ENCODE measurements at regions not wholly inside any gene's neighbourhood (a gene's known extent, or its start where the extent isn't known, plus 50 kb on each side); places are given as distances from the start of the nearest gene placed in this dataset.

GRCh38 chr6:25181923-25182322, 97.3 kb upstream of the CARMIL1 start:
- Histone ChIP-seq H4K20me1 (ENCODE audit: control insufficient read depth, insufficient read depth, low read depth, low read length) (no peaks in the 10 kb centered on the region; the same call in 1 of the 2 replicates), H3K27ac (ENCODE audit: low read depth, low read length) (no peak overlapping the region), H3K9me2 (replicated peaks; ENCODE audit: control insufficient read depth, low read length) (no peaks in the 10 kb centered on the region), H3K4me2 (ENCODE audit: low read length) (no peak overlapping the region), H3F3A (ENCODE audit: control insufficient read depth, insufficient read depth) (no peaks in the 10 kb centered on the region), H3K79me2 (ENCODE audit: control insufficient read depth, low read length) (no peaks in the 10 kb centered on the region), H3K4me1 (ENCODE audit: control insufficient read depth, low read length) (peaks cover 6% of the 10 kb centered on the region; the same call in 1 of the 2 replicates), H3K4me3 (ENCODE audit: low read length) (no peak overlapping the region), H3K9me3 (ENCODE audit: control insufficient read depth, insufficient read depth, low read length) (no peaks in the 10 kb centered on the region), H3K27me3 (ENCODE audit: control insufficient read depth, low read length) (no peaks in the 10 kb centered on the region), H3K36me3 (ENCODE audit: control insufficient read depth, low read length) (no peaks in the 10 kb centered on the region)
- TF ChIP-seq CTCF (IDR thresholded peaks at IDR 0.05; ENCODE audit: low read depth, low read length, poor library complexity, severe bottlenecking) = no peak
- no peak for TF ChIP-seq EZH2phosphoT487 (IDR thresholded peaks at IDR 0.05; ENCODE audit: borderline replicate concordance, low read length)

- no peaks in the 10 kb centered on the region for H3K79me2 ChIP-seq (ENCODE audit: control insufficient read depth, low read length)
- TF ChIP-seq EZH2phosphoT487 (IDR thresholded peaks at IDR 0.05; ENCODE audit: borderline replicate concordance, low read length) (no peak), CTCF (IDR thresholded peaks at IDR 0.05; ENCODE audit: low read depth, low read length, poor library complexity, severe bottlenecking) (no peak)
Observed at GRCh38 chr6:25186919-25187318, 92.3 kb upstream of the CARMIL1 start.

GRCh38 chr6:25188232-25188631, 90.9 kb upstream of the CARMIL1 start:
- Histone ChIP-seq H3K4me2 (ENCODE audit: low read length) (no peak overlapping the region), H4K20me1 (ENCODE audit: control insufficient read depth, insufficient read depth, low read depth, low read length) (no peaks in the 10 kb centered on the region), H3K4me1 (ENCODE audit: control insufficient read depth, low read length) (no peaks in the 10 kb centered on the region), H3K27me3 (ENCODE audit: control insufficient read depth, low read length) (no peaks in the 10 kb centered on the region), H3F3A (ENCODE audit: control insufficient read depth, insufficient read depth) (no peaks in the 10 kb centered on the region), H3K9me2 (replicated peaks; ENCODE audit: control insufficient read depth, low read length) (no peaks in the 10 kb centered on the region), H3K4me3 (ENCODE audit: low read length) (no peak overlapping the region), H3K9me3 (ENCODE audit: control insufficient read depth, insufficient read depth, low read length) (no peaks in the 10 kb centered on the region), H3K79me2 (ENCODE audit: control insufficient read depth, low read length) (no peaks in the 10 kb centered on the region), H3K27ac (ENCODE audit: low read depth, low read length) (no peak overlapping the region), H3K36me3 (ENCODE audit: control insufficient read depth, low read length) (no peaks in the 10 kb centered on the region)
- TF ChIP-seq EZH2phosphoT487 (IDR thresholded peaks at IDR 0.05; ENCODE audit: borderline replicate concordance, low read length) = no peak
- no peak for TF ChIP-seq CTCF (IDR thresholded peaks at IDR 0.05; ENCODE audit: low read depth, low read length, poor library complexity, severe bottlenecking)

More at GRCh38 chr6:25186919-25187318, 92.3 kb upstream of the CARMIL1 start:
- H3K27me3 ChIP-seq (ENCODE audit: control insufficient read depth, low read length) = no peaks in the 10 kb centered on the region
- no peak overlapping the region for H3K4me3 ChIP-seq (ENCODE audit: low read length)
- no peaks in the 10 kb centered on the region for H3K36me3 ChIP-seq (ENCODE audit: control insufficient read depth, low read length)
- H3K9me2 ChIP-seq (replicated peaks; ENCODE audit: control insufficient read depth, low read length) = no peaks in the 10 kb centered on the region
- no peaks in the 10 kb centered on the region for H4K20me1 ChIP-seq (ENCODE audit: control insufficient read depth, insufficient read depth, low read depth, low read length)
- no peak overlapping the region for H3K27ac ChIP-seq (ENCODE audit: low read depth, low read length)
- no peak overlapping the region for H3K4me2 ChIP-seq (ENCODE audit: low read length)
- no peaks in the 10 kb centered on the region; the same call in 1 of the 2 replicates for H3K4me1 ChIP-seq (ENCODE audit: control insufficient read depth, low read length)
- H3K9me3 ChIP-seq (ENCODE audit: control insufficient read depth, insufficient read depth, low read length) = no peaks in the 10 kb centered on the region
- no peaks in the 10 kb centered on the region for H3F3A ChIP-seq (ENCODE audit: control insufficient read depth, insufficient read depth)

Data from DOHH2 (cell line).